Testis (tissue), 2 donors: ENCODE measurements at regions not wholly inside any gene's neighbourhood (a gene's known extent, or its start where the extent isn't known, plus 50 kb on each side); places are given as distances from the start of the nearest gene placed in this dataset.

ENCODE experiments used
- CTCF ChIP-seq, 3 experiments: fragments of 450-650 bp in 2 of 3; fragments of 200-600 bp in 1 of 3; sonication (generic) in 1 of 3; IDR thresholded peaks; one replicate each; pipeline ENCODE4 v1.5.1; 2016 to 2019; ENCODE audit warnings: antibody characterized with exemption in 3 of 3, mild to moderate bottlenecking in 2 of 3, moderate library complexity in 1 of 3
- POLR2A ChIP-seq: fragments of 450-650 bp; IDR thresholded peaks from one replicate; pipeline ENCODE4 v1.6.1; 2017; ENCODE audit warnings: antibody characterized with exemption, mild to moderate bottlenecking, moderate library complexity

- TF ChIP-seq POLR2A (no peak), CTCF (IDR thresholded peaks at IDR 0.05) (no peak)
These were observed 116.7 kb upstream of the MYL2 start for GRCh38 chr12:111037047-111037446.
